Germinal center (tissue), 1 donor: ENCODE measurements at regions not wholly inside any gene's neighbourhood (a gene's known extent, or its start where the extent isn't known, plus 50 kb on each side); places are given as distances from the start of the nearest gene placed in this dataset.

Experiments
- DNase-seq: peaks from one replicate; pipeline ENCODE4 v3.0.0; 2012; ENCODE audit warnings: mixed read lengths, low spot score

GRCh38 chr9:106326493-106326892 is 536.5 kb upstream of the ZNF462 start:
- DNase-seq = no peak

- DNase-seq = no peak
Measured at GRCh38 chr9:106333481-106333880, 529.5 kb upstream of the ZNF462 start.

DNA sequence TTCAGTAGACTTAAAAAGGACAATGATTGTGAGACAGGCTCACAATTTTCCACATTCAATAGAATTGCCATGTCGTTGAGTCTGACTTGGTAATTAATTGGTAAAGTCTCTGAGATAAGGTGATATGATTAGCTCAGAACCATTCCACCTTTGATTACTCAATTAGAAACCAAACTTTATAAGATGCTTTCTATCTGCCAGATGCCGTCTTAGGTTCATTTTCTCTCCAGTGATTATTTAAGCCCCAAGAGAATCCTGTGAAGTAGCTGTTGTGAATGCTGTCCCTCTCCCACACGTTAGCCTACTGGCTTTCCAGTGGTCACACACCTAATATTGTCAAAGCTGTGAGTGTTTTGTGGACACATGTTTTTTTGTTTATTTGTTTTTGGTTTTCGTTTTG is 528.9 kb upstream of the ZNF462 start:
- no peak for DNase-seq

DNA sequence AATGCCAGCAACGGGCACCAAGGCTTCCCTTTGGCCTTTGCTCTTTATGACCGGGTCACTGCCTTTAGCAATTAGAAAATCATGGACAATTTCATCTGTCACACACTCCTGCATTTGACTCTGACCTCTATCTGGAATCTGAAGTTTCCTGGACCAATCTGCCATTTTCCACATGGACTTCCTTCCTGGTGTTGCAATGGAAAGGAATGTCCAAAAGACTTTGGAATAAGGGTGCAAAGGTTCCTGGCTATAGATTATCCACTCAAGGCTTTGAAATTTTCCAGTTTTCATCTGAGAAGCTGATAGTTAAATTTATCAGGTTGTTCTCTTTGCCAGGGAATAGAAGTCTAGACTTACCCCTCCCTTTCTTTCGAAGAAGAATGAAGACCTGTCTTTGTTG is 523.1 kb upstream of the ZNF462 start:
- no peak for DNase-seq

DNA sequence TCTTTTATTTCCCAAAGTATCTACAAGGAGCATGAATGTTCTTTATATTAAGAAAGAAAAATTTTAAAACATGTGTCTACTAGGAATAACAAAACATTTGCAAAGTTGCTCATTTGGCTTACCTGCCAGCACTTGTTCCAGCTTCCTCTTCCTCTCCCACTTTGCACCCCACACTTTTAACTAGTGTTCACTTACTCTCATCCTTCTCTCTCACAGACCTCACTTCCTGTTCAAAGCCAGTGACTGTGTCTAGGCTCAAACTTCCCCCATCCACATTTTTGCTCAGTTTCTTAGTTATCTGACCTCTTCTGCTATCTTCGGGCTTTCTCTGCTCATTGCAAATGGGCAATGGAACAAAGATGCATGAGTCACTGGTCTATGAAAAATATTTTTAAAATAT is 512.2 kb upstream of the ZNF462 start:
- no peak for DNase-seq

DNA sequence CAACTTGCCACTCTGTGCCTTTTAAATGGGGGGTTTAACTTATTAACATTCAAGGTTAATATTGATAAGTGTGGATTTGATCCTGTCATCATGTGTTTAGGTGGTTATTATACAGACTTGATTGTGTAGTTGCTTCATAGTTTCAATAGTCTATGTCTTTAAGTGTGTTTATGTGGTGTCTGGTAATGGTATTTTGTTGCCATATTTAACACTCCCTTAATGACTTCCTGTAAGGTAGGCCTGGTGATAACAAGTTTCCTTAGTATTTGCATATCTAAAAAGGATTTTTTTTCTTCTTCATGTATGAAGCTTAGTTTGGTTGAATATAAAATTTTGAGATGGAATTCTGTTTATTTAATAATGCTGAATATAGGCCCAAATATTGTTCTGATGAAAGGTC is 506.0 kb upstream of the ZNF462 start:
- DNase-seq = no peak

DNA sequence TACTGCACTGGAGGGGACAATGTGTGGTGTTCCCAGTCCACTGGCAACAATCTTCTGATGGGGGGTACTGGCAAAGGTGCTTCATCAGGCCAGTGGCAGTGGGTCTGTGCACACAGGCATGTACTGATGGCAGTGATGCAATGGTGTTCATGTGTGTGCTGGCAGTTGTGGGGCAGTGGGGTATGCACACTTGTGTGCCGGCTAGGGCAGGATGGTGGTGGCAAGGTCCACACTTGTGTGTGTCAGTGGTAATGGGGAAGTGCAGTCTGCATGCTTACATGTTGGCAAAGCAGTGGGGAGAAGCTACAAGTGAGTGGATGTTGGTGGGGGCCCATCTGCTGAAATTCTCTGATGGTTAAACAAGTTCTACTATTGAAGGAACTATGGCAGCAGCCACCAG is 504.6 kb upstream of the ZNF462 start:
- no peak for DNase-seq

DNA sequence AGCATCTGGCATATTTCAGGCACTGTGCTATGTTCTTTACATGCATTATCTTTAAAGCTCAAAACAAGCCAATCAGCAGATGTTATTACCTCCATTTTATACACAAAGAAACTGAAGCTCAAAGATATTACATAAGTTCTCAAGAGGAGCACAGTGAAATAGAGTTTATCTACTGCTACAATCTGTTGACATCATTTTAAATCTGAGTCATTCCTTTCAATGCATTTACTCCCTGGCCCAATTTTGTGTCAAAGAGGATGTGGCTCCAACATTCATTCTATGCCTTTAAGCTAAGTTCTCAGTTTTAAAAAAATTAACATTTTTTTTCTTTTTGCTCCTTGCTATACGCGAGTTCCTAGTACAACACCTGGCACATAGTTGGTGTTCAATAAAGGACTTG is 486.3 kb upstream of the ZNF462 start:
- DNase-seq = no peak

- DNase-seq = no peak
Measured at GRCh38 chr9:106383072-106383471, 479.9 kb upstream of the ZNF462 start.

GRCh38 chr9:106387965-106388364 is 475.0 kb upstream of the ZNF462 start:
- no peak for DNase-seq

DNA sequence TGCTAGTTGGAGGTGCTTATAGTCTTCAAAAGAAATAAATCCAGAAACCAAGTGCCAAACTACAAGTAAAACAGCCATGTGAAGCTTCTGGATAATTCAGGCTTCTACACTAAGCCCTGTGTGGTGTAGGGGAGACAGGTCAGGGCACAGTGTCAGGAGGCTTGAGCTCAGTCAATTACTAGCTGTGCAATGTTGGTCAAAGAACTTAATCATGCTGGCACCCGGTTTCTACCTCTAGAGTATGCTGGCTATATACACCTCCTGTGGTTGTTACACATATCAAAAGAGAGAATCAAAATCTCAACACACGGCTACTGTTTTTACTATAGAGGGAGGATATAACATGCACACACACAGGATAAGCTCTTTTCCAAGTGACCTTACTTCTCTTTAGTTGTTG is 469.7 kb upstream of the ZNF462 start:
- no peak for DNase-seq

GRCh38 chr9:106400170-106400569 is 462.8 kb upstream of the ZNF462 start:
- no peak for DNase-seq

DNA sequence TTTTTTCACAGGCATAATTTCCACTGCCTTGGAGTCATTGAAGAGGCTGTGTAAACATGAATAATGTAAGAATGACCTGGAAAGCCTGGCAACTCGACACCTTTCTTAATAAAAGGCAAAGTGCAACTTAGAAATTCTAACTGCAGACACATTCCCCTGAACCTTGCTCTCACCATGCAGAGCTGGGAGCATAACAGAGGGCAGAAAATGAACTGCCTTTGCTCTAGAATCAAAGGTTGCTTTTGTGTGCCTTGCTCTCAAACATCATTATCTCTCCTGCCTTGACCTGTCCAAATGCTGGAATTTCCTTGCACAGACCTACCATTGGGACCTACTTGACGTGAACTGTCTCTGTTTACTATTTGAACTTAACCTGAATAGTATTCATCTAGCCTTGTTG is 462.0 kb upstream of the ZNF462 start:
- DNase-seq = no peak

GRCh38 chr9:106403081-106403480 is 459.9 kb upstream of the ZNF462 start:
- DNase-seq = no peak

DNA sequence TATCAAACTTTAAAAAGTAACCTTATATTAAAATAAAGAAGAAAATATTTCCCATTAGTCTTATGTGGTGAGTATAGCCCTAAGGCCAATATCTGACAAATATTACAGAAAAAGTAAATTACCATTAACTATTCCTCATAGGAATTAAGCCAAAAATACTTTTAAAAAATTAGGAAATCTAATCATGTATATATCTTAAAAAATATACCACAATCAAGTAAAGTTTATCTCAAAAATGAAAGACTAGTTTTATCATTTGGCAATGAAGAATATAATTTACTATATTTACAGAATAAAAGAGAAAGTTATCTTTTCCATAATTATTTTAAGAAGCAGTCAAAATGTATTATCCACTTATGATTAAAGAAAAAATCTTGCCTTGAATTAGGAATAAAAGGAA is 458.8 kb upstream of the ZNF462 start:
- no peak for DNase-seq

GRCh38 chr9:106405871-106406435 is 457.0 kb upstream of the ZNF462 start:
- no peak for DNase-seq

- no peak for DNase-seq
Measured at GRCh38 chr9:106414042-106414441, 448.9 kb upstream of the ZNF462 start.

DNA sequence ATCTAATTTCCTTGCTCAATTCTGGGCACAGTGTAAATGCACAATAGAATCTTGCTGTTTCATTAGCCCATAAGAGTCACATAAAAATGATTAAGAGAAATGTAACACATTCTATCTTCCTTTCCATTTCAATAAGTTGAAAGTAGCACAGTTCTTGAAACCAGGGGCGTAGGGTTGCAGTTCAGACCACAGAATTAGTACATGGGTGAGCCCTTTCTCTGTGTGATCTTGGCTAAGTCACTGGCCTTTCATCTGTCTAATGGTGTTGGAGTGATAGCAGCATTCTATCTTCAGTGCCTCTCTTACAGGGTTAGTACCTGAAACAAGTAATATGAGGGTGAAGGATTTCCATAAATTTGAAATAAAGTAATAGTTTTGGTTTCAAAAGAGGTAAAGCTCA is 445.3 kb upstream of the ZNF462 start:
- DNase-seq = no peak

DNA sequence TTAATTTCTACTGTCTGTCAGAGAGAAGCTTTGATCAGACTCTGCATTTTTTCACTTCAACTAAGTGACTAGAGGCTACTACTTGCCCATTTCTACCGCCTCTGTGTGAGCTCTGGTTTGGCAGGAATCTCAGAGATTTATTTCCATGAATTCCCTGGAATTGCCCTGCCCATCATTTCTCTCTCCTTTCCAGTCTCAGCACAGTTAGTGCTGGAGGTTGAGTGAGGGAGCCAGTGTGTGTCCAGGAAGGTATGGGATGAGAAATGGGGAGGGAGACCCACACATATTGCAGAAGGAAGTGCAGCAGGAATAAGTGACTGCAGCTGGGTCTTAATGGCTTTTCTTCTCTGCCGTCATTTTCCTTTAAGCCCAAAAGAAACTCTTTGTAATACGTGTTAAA is 443.1 kb upstream of the ZNF462 start:
- DNase-seq = no peak

DNA sequence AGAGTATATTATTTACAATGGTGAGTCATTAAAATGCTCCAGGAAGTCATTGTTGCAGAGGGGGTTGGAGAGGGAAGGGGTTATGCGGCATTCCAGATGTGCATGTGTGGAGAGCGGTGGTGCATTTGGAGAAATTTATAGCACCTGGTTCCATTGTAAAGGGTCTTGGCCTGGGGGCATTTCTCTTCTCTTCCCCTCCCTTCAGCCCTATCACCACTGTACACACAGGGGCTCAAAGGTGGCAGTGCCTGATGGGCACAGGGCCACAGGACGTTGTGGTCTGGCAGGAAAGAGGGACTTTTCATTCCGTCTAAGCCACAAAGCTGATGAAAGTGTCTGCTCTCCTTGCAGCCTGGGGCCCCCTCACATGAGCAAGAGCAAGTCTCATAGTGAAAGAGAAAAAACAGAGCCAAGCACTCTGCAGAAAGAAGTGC is 442.4 kb upstream of the ZNF462 start:
- DNase-seq = no peak

- no peak for DNase-seq
Measured at GRCh38 chr9:106421772-106422171, 441.2 kb upstream of the ZNF462 start.

DNA sequence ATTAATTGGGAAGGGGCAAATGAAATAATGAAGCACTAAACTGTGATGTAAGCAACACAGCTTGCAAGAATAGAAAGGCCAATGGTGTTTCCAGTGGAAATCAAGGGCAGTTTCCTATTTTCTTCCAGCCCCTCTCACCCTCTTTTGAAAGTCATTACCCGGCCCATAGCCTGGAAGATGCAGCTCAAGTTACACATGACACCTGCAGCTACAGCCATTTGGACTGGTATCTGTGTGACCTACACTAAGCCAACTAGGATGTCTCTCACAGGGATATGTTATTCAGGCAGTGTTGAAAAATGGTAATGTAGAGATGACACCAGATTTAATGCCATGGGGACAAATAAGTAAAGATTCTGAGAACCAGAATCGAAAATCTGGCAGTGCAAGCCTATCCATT is 439.4 kb upstream of the ZNF462 start:
- no peak for DNase-seq

GRCh38 chr9:106432631-106433030 is 430.3 kb upstream of the ZNF462 start:
- no peak for DNase-seq

- DNase-seq = no peak
Measured at GRCh38 chr9:106438928-106439327, 424.0 kb upstream of the ZNF462 start.

DNA sequence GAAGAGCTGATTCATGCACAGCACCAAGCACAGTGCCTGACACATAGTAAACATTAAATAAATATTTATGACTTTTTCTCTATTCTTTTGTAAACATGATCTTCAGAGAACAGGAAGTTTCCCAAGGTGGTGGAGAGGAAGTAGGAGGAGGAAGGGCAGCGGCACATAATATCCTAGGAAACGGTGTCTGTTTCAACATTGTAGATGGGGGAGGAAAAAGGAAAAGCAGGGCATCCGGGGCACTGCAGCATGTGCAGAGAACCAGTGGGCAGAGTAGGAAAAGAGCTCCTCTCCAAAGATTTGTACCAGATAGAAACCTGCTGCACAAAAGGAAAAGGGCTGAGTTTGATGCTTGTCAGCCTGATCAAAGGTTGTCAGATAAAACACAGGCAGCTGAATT is 421.7 kb upstream of the ZNF462 start:
- DNase-seq = no peak
